ENCODE measurements at regions not wholly inside any gene's neighbourhood (a gene's known extent, or its start where the extent isn't known, plus 50 kb on each side); places are given as distances from the start of the nearest gene placed in this dataset.

GRCh38 chrX:67408423-67409079 is 135.3 kb upstream of the AR start:
- DNase-seq = no peak
- Mint-ChIP-seq H3K9me3 (no peaks in the 10 kb centered on the region), H3K4me3 (no peak overlapping the region), H3K36me3 (ENCODE audit: low read depth) (no peaks in the 10 kb centered on the region), H3K27ac (no peak overlapping the region), H3K4me1 (ENCODE audit: low read depth) (no peaks in the 10 kb centered on the region), H3K27me3 (ENCODE audit: insufficient read depth) (no peaks in the 10 kb centered on the region; the same call in 1 of the 2 replicates)
- TF ChIP-seq CTCF (IDR thresholded peaks at IDR 0.05) = no peak

GRCh38 chrX:67415937-67416336 is 127.9 kb upstream of the AR start:
- no peaks in the 10 kb centered on the region for H3K36me3 Mint-ChIP-seq (ENCODE audit: low read depth)

GRCh38 chrX:67426946-67427345 is 116.9 kb upstream of the AR start:
- Mint-ChIP-seq H3K4me3 (no peak overlapping the region), H3K27me3 (ENCODE audit: insufficient read depth) (no peaks in the 10 kb centered on the region; the same call in 1 of the 2 replicates), H3K27ac (no peak overlapping the region), H3K36me3 (ENCODE audit: low read depth) (no peaks in the 10 kb centered on the region), H3K9me3 (peaks cover 4% of the 10 kb centered on the region; the same call in 1 of the 2 replicates), H3K4me1 (ENCODE audit: low read depth) (no peaks in the 10 kb centered on the region)
- no peak for TF ChIP-seq CTCF (IDR thresholded peaks at IDR 0.05)
- DNase-seq = no peak

More at GRCh38 chrX:67415937-67416336, 127.9 kb upstream of the AR start:
- Mint-ChIP-seq H3K4me1 (ENCODE audit: low read depth) (no peaks in the 10 kb centered on the region), H3K27ac (no peak overlapping the region), H3K9me3 (no peaks in the 10 kb centered on the region; the same call in 1 of the 2 replicates), H3K27me3 (ENCODE audit: insufficient read depth) (no peaks in the 10 kb centered on the region), H3K4me3 (no peak overlapping the region)
- no peak for DNase-seq
- no peak for TF ChIP-seq CTCF (IDR thresholded peaks at IDR 0.05)

- Mint-ChIP-seq H3K4me1 (ENCODE audit: low read depth) (no peaks in the 10 kb centered on the region), H3K27me3 (ENCODE audit: insufficient read depth) (peaks cover 2% of the 10 kb centered on the region; the same call in 1 of the 2 replicates), H3K36me3 (ENCODE audit: low read depth) (no peaks in the 10 kb centered on the region), H3K27ac (no peak overlapping the region), H3K4me3 (no peak overlapping the region), H3K9me3 (no peaks in the 10 kb centered on the region)
- no peak for TF ChIP-seq CTCF (IDR thresholded peaks at IDR 0.05)
- no peak for DNase-seq
These were observed 108.3 kb upstream of the AR start for GRCh38 chrX:67435536-67435935.

GRCh38 chrX:67436867-67437266 is 107.0 kb upstream of the AR start:
- no peaks in the 10 kb centered on the region for H3K4me1 Mint-ChIP-seq (ENCODE audit: low read depth)
- TF ChIP-seq CTCF (IDR thresholded peaks at IDR 0.05) = no peak
- no peaks in the 10 kb centered on the region for H3K36me3 Mint-ChIP-seq (ENCODE audit: low read depth)
- H3K27ac Mint-ChIP-seq = no peak overlapping the region
- DNase-seq = no peak
- H3K9me3 Mint-ChIP-seq = no peaks in the 10 kb centered on the region
- H3K27me3 Mint-ChIP-seq (ENCODE audit: insufficient read depth) = peaks cover 2% of the 10 kb centered on the region; the same call in 1 of the 2 replicates
- no peak overlapping the region for H3K4me3 Mint-ChIP-seq
